WTC11 (cell line): ENCODE measurements at regions not wholly inside any gene's neighbourhood (a gene's known extent, or its start where the extent isn't known, plus 50 kb on each side); places are given as distances from the start of the nearest gene placed in this dataset.

Source experiments
- ATAC-seq: fragments of 200-7000 bp; cut with Tn5 transposase; 2 replicates; pipeline ENCODE4 v1.10.0; 2021; ENCODE audit warnings: mild to moderate bottlenecking, moderate library complexity
- CTCF ChIA-PET: fragments of 300-600 bp; sonication (Branson Sonifier 250); formaldehyde crosslinking; loops from one replicate; lab custom pipeline; 2021; ENCODE audit warnings: antibody characterized with exemption; lab: Charles Lee
- POLR2A ChIA-PET: fragments of 350-600 bp; sonication (Branson Sonifier 250); formaldehyde crosslinking; loops from one replicate; lab custom pipeline; 2021; ENCODE audit warnings: antibody characterized with exemption; lab: Charles Lee
- DNase-seq: peaks from one replicate; pipeline ENCODE4 v3.0.0; 2021; ENCODE audit warnings: low spot score
- H3K27ac Mint-ChIP-seq: 2 replicates; pipeline ENCODE4 v1.8.0; 2021; ENCODE audit warnings: mixed read lengths
- H3K27me3 Mint-ChIP-seq: 2 replicates; pipeline ENCODE4 v1.8.0; 2021; ENCODE audit warnings: low read depth, mild to moderate bottlenecking, moderate library complexity, mixed read lengths
- H3K36me3 Mint-ChIP-seq: 2 replicates; pipeline ENCODE4 v1.8.0; 2021; ENCODE audit warnings: mixed read lengths
- H3K4me1 Mint-ChIP-seq: 2 replicates; pipeline ENCODE4 v1.8.0; 2022; ENCODE audit warnings: mixed read lengths
- H3K4me3 Mint-ChIP-seq: 2 replicates; pipeline ENCODE4 v1.8.0; 2021; ENCODE audit warnings: mild to moderate bottlenecking, moderate library complexity, mixed read lengths
- H3K9me3 Mint-ChIP-seq: 2 replicates; pipeline ENCODE4 v1.8.0; 2021; ENCODE audit warnings: mixed read lengths
- ATF1 ChIP-seq: sonication (generic); formaldehyde crosslinking; IDR thresholded peaks from 2 replicates; pipeline ENCODE4 v1.8.1; 2023; ENCODE audit warnings: mild to moderate bottlenecking, moderate library complexity, missing genetic modification reagents
- CREB1 ChIP-seq: sonication (generic); formaldehyde crosslinking; IDR thresholded peaks from 2 replicates; pipeline ENCODE4 v1.8.0; 2023; ENCODE audit warnings: mild to moderate bottlenecking, missing genetic modification reagents
- CREM ChIP-seq: sonication (generic); formaldehyde crosslinking; IDR thresholded peaks from 2 replicates; pipeline ENCODE4 v1.8.1; 2022; ENCODE audit warnings: mild to moderate bottlenecking, missing genetic modification reagents, moderate library complexity
- FOXJ3 ChIP-seq: sonication (generic); formaldehyde crosslinking; IDR thresholded peaks from 2 replicates; pipeline ENCODE4 v1.9.0; 2021; ENCODE audit warnings: missing genetic modification reagents, mild to moderate bottlenecking, borderline replicate concordance
- HMGA2 ChIP-seq: fragments of 250-450 bp; sonication (Bioruptor Pico); IDR thresholded peaks from 2 replicates; pipeline ENCODE4 v1.4.0; 2021; ENCODE audit warnings: mild to moderate bottlenecking, moderate library complexity
- IRF2 ChIP-seq: sonication (generic); formaldehyde crosslinking; IDR thresholded peaks from 2 replicates; pipeline ENCODE4 v1.8.0; 2022; ENCODE audit warnings: low read depth, missing genetic modification reagents, borderline replicate concordance
- NR3C1 ChIP-seq: sonication (generic); formaldehyde crosslinking; conservative IDR thresholded peaks from 2 replicates; pipeline ENCODE4 v1.8.1; 2023; ENCODE audit warnings: low read depth, mild to moderate bottlenecking, missing genetic modification reagents
- OVOL2 ChIP-seq: fragments of 250-450 bp; sonication (Bioruptor Pico); IDR thresholded peaks from 2 replicates; pipeline ENCODE4 v1.9.0; 2021; ENCODE audit warnings: mild to moderate bottlenecking, borderline replicate concordance
- SOX15 ChIP-seq: fragments of 250-450 bp; sonication (Bioruptor Pico); IDR thresholded peaks from 2 replicates; pipeline ENCODE4 v1.9.0; 2021; ENCODE audit warnings: mild to moderate bottlenecking
- TCF7 ChIP-seq: sonication (generic); formaldehyde crosslinking; IDR thresholded peaks from 2 replicates; pipeline ENCODE4 v1.8.0; 2022; ENCODE audit warnings: mild to moderate bottlenecking, low read depth, missing genetic modification reagents, moderate library complexity
- ZBTB21 ChIP-seq: sonication (generic); formaldehyde crosslinking; IDR thresholded peaks from 2 replicates; pipeline ENCODE4 v1.8.1; 2023; ENCODE audit warnings: mild to moderate bottlenecking, missing genetic modification reagents, borderline replicate concordance
- ZNF121 ChIP-seq: sonication (generic); formaldehyde crosslinking; IDR thresholded peaks from 2 replicates; pipeline ENCODE4 v1.8.0; 2023; ENCODE audit warnings: missing genetic modification reagents
- ZNF138 ChIP-seq: sonication (generic); formaldehyde crosslinking; conservative IDR thresholded peaks from 2 replicates; pipeline ENCODE4 v1.8.1; 2022; ENCODE audit warnings: mild to moderate bottlenecking, moderate library complexity, missing genetic modification reagents
- ZNF263 ChIP-seq: sonication (generic); formaldehyde crosslinking; IDR thresholded peaks from 2 replicates; pipeline ENCODE4 v1.8.1; 2022; ENCODE audit warnings: low read depth, mild to moderate bottlenecking, moderate library complexity, missing genetic modification reagents
- ZNF396 ChIP-seq: fragments of 250-450 bp; sonication (Bioruptor Pico); IDR thresholded peaks from 2 replicates; pipeline ENCODE4 v1.8.0; 2021; ENCODE audit warnings: mild to moderate bottlenecking, moderate library complexity, borderline replicate concordance
- TF ChIP-seq, protein P1 (sequence below): sonication (generic); formaldehyde crosslinking; IDR thresholded peaks from 2 replicates; pipeline ENCODE4 v1.8.0; 2022; ENCODE audit warnings: mild to moderate bottlenecking, missing genetic modification reagents
- TF ChIP-seq, protein P2 (sequence below): sonication (generic); formaldehyde crosslinking; conservative IDR thresholded peaks from 2 replicates; pipeline ENCODE4 v1.8.1; 2023; ENCODE audit warnings: mild to moderate bottlenecking, low read depth, missing genetic modification reagents, moderate library complexity
- TF ChIP-seq, protein P3 (sequence below): fragments of 200-600 bp; IDR thresholded peaks from 2 replicates; pipeline ENCODE4 v1.8.0; 2022; ENCODE audit warnings: antibody characterized with exemption
- TF ChIP-seq, protein P4 (sequence below): sonication (generic); formaldehyde crosslinking; IDR thresholded peaks from 2 replicates; pipeline ENCODE4 v1.8.1; 2023; ENCODE audit warnings: mild to moderate bottlenecking, moderate library complexity, missing genetic modification reagents
- TF ChIP-seq, protein P5 (sequence below): fragments of 250-450 bp; sonication (Bioruptor Pico); IDR thresholded peaks from 2 replicates; pipeline ENCODE4 v2.1.2; 2022; ENCODE audit warnings: mild to moderate bottlenecking, moderate library complexity
- TF ChIP-seq, protein P6 (sequence below): sonication (generic); formaldehyde crosslinking; IDR thresholded peaks from 2 replicates; pipeline ENCODE4 v1.8.1; 2023; ENCODE audit warnings: mild to moderate bottlenecking, missing genetic modification reagents, borderline replicate concordance
- TF ChIP-seq, protein P7 (sequence below): sonication (generic); formaldehyde crosslinking; IDR thresholded peaks from 2 replicates; pipeline ENCODE4 v1.8.1; 2022; ENCODE audit warnings: low read depth, missing genetic modification reagents, borderline replicate concordance

DNA sequence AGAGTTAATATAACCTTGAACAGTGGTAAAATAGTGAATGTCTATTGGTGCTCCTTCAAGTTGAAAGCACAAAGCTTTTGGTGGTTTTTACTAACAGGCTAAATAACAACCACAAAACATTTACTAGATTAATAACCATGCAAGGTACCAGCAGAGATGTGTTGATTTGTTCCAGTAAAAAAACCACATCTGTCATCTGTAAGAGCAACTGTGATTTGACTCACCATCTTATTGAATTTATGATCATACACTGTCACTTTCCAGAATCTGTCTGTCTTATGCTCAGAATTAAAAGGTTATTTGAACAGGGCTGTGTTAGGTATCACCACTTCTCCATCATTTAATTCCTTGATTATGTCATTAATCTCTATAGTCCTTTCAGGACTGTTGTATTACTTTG, 107.0 kb upstream of the PTHLH start (continued):
- no peak for TF ChIP-seq HMGA2
- no peak for TF ChIP-seq CREM (CRISPR knock-in tag)
- TF ChIP-seq, protein P1, sequence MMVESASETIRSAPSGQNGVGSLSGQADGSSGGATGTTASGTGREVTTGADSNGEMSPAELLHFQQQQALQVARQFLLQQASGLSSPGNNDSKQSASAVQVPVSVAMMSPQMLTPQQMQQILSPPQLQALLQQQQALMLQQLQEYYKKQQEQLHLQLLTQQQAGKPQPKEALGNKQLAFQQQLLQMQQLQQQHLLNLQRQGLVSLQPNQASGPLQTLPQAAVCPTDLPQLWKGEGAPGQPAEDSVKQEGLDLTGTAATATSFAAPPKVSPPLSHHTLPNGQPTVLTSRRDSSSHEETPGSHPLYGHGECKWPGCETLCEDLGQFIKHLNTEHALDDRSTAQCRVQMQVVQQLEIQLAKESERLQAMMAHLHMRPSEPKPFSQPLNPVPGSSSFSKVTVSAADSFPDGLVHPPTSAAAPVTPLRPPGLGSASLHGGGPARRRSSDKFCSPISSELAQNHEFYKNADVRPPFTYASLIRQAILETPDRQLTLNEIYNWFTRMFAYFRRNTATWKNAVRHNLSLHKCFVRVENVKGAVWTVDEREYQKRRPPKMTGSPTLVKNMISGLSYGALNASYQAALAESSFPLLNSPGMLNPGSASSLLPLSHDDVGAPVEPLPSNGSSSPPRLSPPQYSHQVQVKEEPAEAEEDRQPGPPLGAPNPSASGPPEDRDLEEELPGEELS (CRISPR knock-in tag): no peak
- no peak for TF ChIP-seq NR3C1
- TF ChIP-seq, protein P2, sequence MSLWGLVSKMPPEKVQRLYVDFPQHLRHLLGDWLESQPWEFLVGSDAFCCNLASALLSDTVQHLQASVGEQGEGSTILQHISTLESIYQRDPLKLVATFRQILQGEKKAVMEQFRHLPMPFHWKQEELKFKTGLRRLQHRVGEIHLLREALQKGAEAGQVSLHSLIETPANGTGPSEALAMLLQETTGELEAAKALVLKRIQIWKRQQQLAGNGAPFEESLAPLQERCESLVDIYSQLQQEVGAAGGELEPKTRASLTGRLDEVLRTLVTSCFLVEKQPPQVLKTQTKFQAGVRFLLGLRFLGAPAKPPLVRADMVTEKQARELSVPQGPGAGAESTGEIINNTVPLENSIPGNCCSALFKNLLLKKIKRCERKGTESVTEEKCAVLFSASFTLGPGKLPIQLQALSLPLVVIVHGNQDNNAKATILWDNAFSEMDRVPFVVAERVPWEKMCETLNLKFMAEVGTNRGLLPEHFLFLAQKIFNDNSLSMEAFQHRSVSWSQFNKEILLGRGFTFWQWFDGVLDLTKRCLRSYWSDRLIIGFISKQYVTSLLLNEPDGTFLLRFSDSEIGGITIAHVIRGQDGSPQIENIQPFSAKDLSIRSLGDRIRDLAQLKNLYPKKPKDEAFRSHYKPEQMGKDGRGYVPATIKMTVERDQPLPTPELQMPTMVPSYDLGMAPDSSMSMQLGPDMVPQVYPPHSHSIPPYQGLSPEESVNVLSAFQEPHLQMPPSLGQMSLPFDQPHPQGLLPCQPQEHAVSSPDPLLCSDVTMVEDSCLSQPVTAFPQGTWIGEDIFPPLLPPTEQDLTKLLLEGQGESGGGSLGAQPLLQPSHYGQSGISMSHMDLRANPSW (CRISPR knock-in tag): no peak
- TF ChIP-seq SOX15 (CRISPR knock-in tag): no peak
- no peak for TF ChIP-seq CREB1 (CRISPR knock-in tag)

DNA sequence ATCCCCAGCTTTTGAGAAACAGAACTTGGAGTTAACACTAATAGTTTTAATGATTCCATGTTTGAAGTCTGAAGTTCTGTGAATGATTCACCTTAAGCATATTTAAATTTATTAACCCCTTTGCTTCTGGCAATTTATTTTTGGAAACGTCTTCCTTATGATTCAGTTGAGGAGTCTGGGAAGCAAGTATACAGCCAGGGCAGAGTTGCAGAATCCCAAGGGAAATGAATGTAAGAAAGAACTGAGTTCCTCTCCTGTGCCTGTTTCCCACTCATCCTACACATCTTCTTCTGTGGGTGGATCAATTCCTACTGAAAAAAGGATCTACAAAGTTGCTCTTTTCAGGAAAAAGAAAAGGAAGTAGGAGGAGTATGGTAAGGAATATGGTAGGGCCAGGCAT, 108.2 kb upstream of the CCDC91 start:
- Mint-ChIP-seq H3K27me3 (no peaks in the 10 kb centered on the region), H3K9me3 (peaks cover 11% of the 10 kb centered on the region), H3K4me3 (no peak overlapping the region), H3K4me1 (no peaks in the 10 kb centered on the region; the same call in 1 of the 2 replicates), H3K36me3 (no peaks in the 10 kb centered on the region), H3K27ac (no peak overlapping the region)
- CTCF ChIA-PET: no interaction called here
- POLR2A ChIA-PET: no interaction called here
- ATAC-seq (no peak), DNase-seq (no peak)
- no peak for TF ChIP-seq TCF7 (CRISPR knock-in tag)
- no peak for TF ChIP-seq ATF1
- no peak for TF ChIP-seq ZBTB21 (CRISPR knock-in tag)
- TF ChIP-seq OVOL2 (CRISPR knock-in tag): no peak
- TF ChIP-seq, protein P3, sequence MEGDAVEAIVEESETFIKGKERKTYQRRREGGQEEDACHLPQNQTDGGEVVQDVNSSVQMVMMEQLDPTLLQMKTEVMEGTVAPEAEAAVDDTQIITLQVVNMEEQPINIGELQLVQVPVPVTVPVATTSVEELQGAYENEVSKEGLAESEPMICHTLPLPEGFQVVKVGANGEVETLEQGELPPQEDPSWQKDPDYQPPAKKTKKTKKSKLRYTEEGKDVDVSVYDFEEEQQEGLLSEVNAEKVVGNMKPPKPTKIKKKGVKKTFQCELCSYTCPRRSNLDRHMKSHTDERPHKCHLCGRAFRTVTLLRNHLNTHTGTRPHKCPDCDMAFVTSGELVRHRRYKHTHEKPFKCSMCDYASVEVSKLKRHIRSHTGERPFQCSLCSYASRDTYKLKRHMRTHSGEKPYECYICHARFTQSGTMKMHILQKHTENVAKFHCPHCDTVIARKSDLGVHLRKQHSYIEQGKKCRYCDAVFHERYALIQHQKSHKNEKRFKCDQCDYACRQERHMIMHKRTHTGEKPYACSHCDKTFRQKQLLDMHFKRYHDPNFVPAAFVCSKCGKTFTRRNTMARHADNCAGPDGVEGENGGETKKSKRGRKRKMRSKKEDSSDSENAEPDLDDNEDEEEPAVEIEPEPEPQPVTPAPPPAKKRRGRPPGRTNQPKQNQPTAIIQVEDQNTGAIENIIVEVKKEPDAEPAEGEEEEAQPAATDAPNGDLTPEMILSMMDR: no peak
- TF ChIP-seq, protein P4, sequence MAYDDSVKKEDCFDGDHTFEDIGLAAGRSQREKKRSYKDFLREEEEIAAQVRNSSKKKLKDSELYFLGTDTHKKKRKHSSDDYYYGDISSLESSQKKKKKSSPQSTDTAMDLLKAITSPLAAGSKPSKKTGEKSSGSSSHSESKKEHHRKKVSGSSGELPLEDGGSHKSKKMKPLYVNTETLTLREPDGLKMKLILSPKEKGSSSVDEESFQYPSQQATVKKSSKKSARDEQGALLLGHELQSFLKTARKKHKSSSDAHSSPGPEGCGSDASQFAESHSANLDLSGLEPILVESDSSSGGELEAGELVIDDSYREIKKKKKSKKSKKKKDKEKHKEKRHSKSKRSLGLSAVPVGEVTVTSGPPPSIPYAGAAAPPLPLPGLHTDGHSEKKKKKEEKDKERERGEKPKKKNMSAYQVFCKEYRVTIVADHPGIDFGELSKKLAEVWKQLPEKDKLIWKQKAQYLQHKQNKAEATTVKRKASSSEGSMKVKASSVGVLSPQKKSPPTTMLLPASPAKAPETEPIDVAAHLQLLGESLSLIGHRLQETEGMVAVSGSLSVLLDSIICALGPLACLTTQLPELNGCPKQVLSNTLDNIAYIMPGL (CRISPR knock-in tag): no peak
- no peak for TF ChIP-seq FOXJ3
- TF ChIP-seq ZNF121: no peak
- TF ChIP-seq, protein P5, sequence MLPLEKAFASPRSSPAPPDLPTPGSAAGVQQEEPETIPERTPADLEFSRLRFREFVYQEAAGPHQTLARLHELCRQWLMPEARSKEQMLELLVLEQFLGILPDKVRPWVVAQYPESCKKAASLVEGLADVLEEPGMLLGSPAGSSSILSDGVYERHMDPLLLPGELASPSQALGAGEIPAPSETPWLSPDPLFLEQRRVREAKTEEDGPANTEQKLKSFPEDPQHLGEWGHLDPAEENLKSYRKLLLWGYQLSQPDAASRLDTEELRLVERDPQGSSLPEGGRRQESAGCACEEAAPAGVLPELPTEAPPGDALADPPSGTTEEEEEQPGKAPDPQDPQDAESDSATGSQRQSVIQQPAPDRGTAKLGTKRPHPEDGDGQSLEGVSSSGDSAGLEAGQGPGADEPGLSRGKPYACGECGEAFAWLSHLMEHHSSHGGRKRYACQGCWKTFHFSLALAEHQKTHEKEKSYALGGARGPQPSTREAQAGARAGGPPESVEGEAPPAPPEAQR (CRISPR knock-in tag): no peak
- no peak for TF ChIP-seq ZNF138 (CRISPR knock-in tag)
- no peak for TF ChIP-seq IRF2 (CRISPR knock-in tag)
- TF ChIP-seq ZNF263 (CRISPR knock-in tag): no peak
- TF ChIP-seq, protein P6, sequence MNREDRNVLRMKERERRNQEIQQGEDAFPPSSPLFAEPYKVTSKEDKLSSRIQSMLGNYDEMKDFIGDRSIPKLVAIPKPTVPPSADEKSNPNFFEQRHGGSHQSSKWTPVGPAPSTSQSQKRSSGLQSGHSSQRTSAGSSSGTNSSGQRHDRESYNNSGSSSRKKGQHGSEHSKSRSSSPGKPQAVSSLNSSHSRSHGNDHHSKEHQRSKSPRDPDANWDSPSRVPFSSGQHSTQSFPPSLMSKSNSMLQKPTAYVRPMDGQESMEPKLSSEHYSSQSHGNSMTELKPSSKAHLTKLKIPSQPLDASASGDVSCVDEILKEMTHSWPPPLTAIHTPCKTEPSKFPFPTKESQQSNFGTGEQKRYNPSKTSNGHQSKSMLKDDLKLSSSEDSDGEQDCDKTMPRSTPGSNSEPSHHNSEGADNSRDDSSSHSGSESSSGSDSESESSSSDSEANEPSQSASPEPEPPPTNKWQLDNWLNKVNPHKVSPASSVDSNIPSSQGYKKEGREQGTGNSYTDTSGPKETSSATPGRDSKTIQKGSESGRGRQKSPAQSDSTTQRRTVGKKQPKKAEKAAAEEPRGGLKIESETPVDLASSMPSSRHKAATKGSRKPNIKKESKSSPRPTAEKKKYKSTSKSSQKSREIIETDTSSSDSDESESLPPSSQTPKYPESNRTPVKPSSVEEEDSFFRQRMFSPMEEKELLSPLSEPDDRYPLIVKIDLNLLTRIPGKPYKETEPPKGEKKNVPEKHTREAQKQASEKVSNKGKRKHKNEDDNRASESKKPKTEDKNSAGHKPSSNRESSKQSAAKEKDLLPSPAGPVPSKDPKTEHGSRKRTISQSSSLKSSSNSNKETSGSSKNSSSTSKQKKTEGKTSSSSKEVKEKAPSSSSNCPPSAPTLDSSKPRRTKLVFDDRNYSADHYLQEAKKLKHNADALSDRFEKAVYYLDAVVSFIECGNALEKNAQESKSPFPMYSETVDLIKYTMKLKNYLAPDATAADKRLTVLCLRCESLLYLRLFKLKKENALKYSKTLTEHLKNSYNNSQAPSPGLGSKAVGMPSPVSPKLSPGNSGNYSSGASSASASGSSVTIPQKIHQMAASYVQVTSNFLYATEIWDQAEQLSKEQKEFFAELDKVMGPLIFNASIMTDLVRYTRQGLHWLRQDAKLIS (CRISPR knock-in tag): no peak
- TF ChIP-seq, protein P7, sequence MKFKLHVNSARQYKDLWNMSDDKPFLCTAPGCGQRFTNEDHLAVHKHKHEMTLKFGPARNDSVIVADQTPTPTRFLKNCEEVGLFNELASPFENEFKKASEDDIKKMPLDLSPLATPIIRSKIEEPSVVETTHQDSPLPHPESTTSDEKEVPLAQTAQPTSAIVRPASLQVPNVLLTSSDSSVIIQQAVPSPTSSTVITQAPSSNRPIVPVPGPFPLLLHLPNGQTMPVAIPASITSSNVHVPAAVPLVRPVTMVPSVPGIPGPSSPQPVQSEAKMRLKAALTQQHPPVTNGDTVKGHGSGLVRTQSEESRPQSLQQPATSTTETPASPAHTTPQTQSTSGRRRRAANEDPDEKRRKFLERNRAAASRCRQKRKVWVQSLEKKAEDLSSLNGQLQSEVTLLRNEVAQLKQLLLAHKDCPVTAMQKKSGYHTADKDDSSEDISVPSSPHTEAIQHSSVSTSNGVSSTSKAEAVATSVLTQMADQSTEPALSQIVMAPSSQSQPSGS (CRISPR knock-in tag): no peak
- TF ChIP-seq ZNF396: no peak
